CD4-positive, alpha-beta T cell treated with Interferon alpha-2 for 1 hour (primary cell): ENCODE measurements at regions not wholly inside any gene's neighbourhood (a gene's known extent, or its start where the extent isn't known, plus 50 kb on each side); places are given as distances from the start of the nearest gene placed in this dataset.
"Not testable (repeated sequence)": the region's sequence is repeated elsewhere in the genome, so short reads cannot be mapped to it uniquely, and the experiment has no call there.

Source experiments
- DNase-seq, 2 donors: peaks; one replicate each; pipeline ENCODE4 v3.0.0-alpha.2; 2020 to 2022

- no peak for DNase-seq
Measured at GRCh38 chr12:84198294-84198946, 714.2 kb downstream of the SLC6A15 start.

DNA sequence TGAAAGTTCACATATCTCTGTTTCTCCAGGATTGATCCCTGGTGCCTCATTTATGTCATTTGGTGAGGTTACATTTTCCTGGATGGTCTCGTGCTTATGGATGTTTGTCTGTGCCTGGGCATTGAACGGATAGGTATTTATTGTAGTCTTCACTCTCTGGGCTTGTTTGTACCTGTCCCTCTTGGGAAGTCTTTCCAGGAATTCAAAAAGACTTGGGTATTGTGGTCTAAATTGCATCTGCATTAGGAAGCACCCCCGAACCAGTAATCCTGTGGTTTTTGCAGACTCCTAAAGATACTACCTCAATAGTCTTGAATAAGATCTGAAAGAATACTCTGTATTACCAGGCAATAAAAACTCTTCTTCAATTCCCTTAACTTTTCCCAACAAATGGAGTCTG, 720.8 kb downstream of the SLC6A15 start:
- no peak for DNase-seq

DNA sequence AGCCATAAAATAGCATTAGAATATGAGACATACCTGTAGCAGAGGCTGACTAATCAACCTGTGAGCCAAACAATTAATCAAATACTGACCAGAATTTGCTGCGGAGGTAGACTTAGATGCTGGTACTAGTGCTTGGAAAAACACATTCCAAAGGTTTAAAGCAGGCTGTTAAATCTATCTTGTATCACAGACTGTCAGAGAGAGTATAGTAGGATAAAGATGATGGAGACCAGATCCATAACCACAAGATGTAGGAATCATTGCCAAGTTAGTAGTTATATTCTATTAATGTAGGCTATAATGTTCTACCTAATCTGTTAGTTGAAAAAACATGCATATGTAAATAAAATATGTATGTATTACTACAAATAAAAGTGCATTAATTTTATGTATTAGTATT, 726.2 kb downstream of the SLC6A15 start:
- DNase-seq = no peak

GRCh38 chr12:84183576-84183975, 729.0 kb downstream of the SLC6A15 start:
- DNase-seq = no peak

GRCh38 chr12:84174115-84174514, 738.5 kb downstream of the SLC6A15 start:
- DNase-seq = no peak

GRCh38 chr12:84172823-84173424, 739.7 kb downstream of the SLC6A15 start:
- DNase-seq = no peak

DNA sequence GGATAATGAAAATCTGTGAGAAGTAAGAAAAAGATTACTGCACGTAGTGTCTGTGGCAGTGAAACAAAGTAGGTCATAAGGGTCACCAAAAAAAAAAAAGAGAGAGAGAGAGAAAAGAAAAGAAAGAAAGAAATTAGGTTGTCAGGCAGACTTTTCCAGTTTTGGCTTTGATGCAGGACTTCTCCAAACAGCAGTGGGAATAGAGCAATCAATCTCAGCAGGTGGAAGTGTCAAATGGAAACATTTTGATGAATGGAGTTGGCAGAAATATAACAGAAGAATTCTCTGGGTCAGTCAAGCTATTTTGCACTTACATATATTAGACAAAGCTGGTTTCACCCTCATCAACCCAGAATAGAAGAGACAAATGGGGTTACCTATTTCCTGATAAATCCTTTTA, 745.8 kb downstream of the SLC6A15 start:
- no peak for DNase-seq

- DNase-seq = no peak
Measured at GRCh38 chr12:84165998-84166571, 746.5 kb downstream of the SLC6A15 start.

DNA sequence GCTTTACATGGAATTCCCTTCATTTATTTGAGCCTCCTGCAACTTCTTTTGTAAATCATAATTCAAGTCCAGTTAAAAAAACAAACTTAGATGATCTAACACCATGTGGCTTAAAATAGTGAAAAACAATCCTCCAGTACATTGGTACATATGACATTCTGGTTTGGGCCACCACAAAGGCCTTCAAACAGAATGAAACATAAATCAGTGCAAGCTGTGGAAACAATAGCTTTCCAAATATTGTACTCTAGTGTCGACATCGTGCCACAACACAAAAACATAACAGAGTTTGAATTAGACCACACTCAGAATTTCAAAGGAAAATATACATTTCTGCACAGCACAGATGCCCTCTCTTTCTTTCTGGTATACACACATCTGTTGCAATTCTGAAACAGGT, 751.3 kb downstream of the SLC6A15 start:
- no peak for DNase-seq

GRCh38 chr12:84159260-84159659, 753.3 kb downstream of the SLC6A15 start:
- no peak for DNase-seq

DNA sequence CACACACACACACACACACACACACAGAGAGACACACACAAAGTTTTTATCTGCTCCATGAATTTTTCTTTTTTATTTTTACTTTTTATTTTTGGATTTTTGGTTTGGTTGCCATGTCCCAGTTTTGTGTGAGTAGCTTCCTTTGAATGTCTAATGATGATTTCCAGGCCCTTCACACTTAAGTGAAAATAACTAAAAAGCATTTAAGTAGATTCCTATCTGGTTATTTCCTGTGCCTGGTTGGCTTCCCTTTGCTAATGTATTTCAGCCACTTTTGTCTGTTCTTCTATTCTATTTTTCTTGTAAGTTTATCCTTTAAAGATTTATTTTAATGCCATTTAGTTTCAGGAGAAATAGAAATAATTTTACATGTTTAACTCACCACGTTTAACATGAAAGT, 755.4 kb downstream of the SLC6A15 start:
- DNase-seq = no peak

DNA sequence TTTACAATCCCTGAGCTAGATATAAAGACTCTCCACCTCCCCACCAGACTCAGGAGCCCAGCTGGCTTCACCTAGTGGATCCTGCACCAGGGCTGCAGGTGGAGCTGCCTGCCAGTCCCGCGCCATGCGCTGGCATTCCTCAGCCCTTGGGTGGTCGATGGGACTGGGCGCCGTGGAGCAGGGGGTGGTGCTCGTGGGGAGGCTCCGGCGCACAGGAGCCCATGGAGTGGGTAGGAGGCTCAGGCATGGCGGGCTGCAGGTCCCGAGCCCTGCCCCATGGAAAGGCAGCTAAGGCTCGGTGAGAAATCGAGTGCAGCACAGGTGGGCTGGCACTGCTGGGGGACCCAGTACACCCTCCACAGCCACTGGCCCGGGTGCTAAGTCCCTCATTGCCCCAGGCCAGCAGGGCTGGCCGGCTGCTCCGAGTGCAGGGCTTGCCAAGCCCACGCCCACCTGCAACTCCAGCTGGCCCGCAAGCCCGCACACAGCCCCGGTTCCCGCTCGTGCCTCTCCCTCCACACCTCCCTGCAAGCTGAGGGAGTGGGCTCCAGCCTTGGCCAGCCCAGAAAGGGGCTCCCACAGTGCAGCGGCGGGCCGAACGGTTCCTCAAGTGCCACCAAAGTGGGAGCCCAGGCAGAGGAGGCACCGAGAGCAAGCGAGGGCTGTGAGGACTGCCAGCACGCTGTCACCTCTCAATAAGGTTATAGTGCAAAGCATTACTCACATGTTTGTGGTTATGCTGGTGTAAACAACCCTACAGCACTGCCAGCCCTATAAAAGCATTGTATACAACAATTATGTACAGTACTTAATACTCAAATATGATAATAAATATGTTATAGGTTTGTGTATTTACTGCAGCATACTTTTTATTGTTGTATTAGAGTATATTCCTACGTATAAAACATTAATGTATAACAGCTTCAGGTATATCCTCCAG, 757.3 kb downstream of the SLC6A15 start:
- DNase-seq = not testable (repeated sequence)

GRCh38 chr12:84154439-84154990, 758.1 kb downstream of the SLC6A15 start:
- DNase-seq = not testable (repeated sequence)

DNA sequence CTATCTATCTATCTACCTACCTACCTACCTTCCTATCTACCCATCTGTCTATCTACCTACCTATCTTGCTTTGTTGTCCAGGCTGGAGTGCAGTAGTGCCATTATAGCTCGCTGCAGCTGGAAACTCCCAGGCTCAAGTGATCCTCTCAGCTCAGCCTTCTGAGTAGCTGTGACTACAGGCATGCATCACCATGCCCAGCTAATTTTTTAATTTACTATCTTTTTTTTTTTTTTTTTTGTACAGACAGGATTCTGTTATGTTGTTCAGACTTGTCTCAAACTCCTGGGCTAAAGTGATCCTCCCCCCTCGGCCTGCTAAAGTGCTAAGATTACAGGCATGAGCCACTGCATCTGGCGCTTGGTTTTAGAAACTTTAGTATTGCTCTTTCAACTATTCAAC, 762.4 kb downstream of the SLC6A15 start:
- DNase-seq = no peak

DNA sequence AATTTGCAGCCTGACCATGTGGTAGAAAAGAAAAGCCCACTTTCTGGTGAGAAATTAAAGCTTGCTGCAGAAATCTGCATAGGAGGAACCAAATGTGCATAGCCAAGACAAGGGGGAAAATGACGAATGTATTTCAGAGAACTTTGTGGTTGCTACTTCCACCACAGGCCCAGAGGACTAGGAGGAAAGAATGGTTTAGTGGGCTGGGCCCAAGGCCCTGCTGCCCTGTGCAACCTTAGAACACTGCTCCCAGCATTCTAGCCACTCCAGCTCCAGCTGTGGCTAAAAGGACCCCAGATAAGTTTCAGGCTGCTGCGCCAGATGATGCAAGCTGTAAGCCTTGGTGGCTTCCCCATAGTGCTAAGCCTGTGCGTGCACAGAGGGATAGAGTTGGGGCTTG, 764.3 kb downstream of the SLC6A15 start:
- DNase-seq = no peak

- no peak for DNase-seq
Measured at GRCh38 chr12:84136862-84137367, 775.7 kb downstream of the SLC6A15 start.

DNA sequence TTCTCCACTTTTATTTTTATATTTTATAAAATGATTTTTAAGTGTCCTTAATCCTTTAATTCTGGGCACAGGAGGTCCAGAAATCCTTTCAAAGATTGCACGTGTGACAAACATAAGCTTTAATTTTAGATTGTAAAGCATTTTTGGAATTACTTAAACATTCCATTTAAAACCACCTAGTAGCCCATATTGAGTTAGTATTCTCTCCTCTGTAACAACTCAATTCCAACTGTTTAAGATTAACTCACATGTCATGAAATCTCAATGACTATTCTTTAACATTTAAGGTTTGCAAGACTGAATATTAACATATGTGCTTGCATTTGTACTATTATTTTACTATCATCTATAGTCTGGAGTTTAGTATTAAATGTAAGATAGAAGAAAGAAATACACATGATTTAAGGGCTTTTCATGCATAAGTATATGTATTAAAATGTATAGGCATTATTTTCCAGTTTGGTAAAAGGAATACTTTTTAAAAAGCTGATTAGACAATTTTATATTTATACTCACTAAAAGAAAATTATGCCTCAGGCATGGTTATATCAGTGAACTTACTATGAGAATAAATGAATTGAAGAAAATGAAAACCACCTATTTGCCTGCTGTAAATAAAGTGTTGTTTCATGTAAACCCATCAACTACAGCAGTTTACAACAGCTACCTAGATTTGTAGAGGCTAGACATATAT, 776.9 kb downstream of the SLC6A15 start:
- no peak for DNase-seq

- DNase-seq = no peak
Measured at GRCh38 chr12:84134797-84135366, 777.7 kb downstream of the SLC6A15 start.

- DNase-seq = no peak
Measured at GRCh38 chr12:84131076-84131475, 781.5 kb downstream of the SLC6A15 start.

- DNase-seq = no peak
Measured at GRCh38 chr12:84128117-84128991, 784.2 kb downstream of the SLC6A15 start.

DNA sequence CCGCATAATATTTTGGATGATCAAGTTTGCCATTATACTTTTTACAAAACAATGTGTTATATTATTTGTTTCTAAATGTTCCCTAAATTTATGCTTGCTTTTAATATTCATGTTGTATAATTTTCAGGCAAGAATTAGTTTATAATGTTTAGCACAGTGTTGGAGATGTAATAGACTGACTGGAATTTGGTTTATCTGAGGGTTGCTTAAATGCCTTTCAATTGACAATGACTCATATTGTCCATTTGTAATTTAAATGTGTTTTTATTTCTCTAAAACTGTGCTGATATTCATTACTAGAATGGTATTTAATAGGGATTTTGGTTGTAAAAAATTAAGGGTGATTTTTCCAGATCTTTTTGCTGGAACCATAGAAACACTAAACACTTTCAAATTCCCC, 788.4 kb downstream of the SLC6A15 start:
- no peak for DNase-seq
